ENCODE measurements at regions not wholly inside any gene's neighbourhood (a gene's known extent, or its start where the extent isn't known, plus 50 kb on each side); places are given as distances from the start of the nearest gene placed in this dataset.

DNA sequence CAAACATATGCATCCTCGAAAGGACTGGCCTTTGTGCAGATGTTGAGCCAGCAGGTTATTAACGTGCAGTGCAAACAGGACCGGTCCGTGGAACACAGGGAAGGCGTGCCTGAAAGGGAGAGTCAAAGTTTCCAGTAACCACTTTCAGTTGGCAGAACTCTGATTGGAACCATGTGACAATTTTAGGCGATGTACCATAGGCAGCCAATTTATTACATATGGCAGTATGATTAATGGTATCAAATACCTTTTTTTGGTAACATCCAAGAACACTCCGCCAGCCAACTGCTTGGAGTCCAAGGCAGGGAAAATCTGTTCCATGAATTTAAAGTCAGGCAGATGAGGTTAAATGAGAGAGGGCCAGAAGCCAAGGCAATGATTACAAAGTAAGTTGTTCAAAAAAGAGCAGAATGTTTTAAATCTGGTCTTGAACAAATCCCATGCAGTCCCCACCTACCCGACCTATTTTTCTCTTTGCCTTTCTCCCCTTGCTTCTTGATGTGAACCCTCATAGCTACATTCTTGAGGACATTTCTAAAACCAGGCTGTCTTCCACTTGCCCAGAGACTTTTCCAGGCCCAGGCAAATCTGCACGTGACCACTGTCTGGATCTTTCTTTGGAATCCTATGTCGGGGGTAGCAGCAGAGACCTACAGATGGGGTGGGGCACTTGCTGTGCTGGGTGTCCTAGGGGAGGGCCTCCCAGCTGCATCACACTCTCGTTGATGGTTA is 351.7 kb downstream of the HRH4 start:
- Histone ChIP-seq H3K27me3 (no peaks in the 10 kb centered on the region), H3K4me3 (no peak overlapping the region), H3K36me3 (replicated peaks in 1 of 2) (no peaks in the 10 kb centered on the region), H3K4me1 (replicated peaks in 1 of 2) (no peaks in the 10 kb centered on the region), H3K9me3 (replicated peaks in 1 of 3) (no peaks in the 10 kb centered on the region), H3K27ac (no peak overlapping the region)
- intact Hi-C loops (cut with DNase I) = no loop called here
- WGBS, 4 donors = 82 to 90% (median 88%) methylated on average over 10 to 11 of the region's 11 CpGs
- no peak for DNase-seq
- no peak for TF ChIP-seq POLR2A (IDR thresholded peaks at IDR 0.05)
- TF ChIP-seq, protein P1, sequence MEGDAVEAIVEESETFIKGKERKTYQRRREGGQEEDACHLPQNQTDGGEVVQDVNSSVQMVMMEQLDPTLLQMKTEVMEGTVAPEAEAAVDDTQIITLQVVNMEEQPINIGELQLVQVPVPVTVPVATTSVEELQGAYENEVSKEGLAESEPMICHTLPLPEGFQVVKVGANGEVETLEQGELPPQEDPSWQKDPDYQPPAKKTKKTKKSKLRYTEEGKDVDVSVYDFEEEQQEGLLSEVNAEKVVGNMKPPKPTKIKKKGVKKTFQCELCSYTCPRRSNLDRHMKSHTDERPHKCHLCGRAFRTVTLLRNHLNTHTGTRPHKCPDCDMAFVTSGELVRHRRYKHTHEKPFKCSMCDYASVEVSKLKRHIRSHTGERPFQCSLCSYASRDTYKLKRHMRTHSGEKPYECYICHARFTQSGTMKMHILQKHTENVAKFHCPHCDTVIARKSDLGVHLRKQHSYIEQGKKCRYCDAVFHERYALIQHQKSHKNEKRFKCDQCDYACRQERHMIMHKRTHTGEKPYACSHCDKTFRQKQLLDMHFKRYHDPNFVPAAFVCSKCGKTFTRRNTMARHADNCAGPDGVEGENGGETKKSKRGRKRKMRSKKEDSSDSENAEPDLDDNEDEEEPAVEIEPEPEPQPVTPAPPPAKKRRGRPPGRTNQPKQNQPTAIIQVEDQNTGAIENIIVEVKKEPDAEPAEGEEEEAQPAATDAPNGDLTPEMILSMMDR (IDR thresholded peaks at IDR 0.05) = no peak

DNA sequence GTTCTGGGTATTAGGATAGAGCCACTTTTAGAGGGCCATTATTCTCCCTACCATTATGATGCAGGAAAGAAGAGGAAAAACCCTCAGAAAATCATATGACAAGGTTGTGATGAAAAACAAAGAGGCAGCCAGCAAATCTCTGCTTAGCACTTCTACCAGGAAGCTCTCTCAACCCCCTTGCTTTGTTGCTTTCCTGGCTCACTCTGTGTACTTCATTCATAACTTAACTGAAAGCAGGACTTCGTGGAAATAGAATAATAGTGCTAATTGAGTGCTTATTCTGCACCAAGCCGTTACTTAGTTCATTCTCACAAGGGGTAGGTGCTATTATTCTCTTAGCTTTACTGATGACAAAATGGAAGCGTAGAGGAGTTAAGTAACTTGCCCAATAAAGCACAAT is 354.1 kb downstream of the HRH4 start:
- intact Hi-C loops (cut with DNase I) = no loop called here
- 67 to 79% (median 77%) methylated on average over 3 of the region's 3 CpGs for WGBS, 4 donors
- no peaks in the 10 kb centered on the region for H3K27me3 ChIP-seq
- no peak for DNase-seq
- H3K4me3 ChIP-seq = no peak overlapping the region
- no peaks in the 10 kb centered on the region for H3K36me3 ChIP-seq (replicated peaks in 1 of 2)
- TF ChIP-seq, protein P1 (IDR thresholded peaks at IDR 0.05) = no peak
- H3K9me3 ChIP-seq (replicated peaks in 1 of 3) = no peaks in the 10 kb centered on the region
- no peaks in the 10 kb centered on the region for H3K4me1 ChIP-seq (replicated peaks in 1 of 2)
- no peak overlapping the region for H3K27ac ChIP-seq

DNA sequence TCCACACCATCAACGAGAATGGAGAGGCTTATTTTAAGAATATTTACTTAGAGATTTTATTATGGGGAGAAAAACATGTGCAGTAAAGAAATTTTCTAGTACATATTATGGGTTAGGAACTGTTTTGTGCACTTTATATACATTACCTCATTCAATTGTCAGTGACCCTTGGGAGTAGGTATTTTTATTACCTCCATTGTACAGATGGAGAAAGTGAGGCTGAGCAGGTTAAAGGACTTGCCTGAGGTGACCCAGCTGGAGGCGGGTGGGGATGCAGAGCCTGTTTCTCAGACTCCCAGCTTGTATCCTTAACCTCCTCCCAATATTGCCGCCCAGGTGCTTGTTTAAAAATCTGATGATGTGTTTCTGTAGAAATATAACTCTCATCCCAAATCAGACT is 356.7 kb downstream of the HRH4 start:
- WGBS, 4 donors = 84 to 87% (median 86%) methylated on average over 3 of the region's 3 CpGs
- no peak for DNase-seq
- TF ChIP-seq, protein P1 (IDR thresholded peaks at IDR 0.05) = no peak
- no peak for TF ChIP-seq POLR2A (IDR thresholded peaks at IDR 0.05)

DNA sequence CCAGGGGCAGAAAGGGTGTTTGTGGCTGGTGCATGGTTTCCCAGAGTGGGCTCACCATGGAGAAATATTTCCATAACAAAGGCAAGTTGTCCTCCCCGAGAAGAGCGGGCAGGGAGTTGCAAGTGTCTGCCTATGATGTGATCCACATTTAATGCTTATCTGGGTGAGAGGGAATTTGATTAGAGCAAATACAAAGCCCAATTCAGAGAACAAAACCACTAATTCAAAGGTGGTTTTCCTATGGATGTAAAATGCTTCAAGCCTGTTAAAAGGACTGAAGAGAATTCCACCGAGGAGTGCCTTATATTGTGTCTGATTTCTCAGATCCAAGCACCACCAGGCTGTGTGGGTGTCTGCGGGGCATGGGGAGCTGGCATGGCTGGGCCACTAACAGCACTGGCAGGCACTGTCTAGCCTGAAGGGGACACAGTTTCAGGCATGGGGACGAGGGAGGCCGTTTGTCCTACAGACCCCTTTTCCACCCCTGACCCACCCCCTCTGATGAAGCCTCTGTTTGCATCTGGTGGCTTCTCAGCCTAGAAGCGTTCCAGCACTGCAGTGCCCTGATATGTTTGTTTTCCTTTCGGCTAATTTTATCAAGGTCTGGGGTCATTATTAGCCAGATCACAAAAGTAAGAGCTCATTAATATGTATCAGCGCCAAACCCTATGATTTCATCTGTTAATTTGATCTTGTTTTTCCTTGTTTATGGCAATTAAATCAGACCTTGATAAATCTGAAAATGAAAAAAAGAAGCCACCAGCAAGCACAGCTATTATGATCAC is 357.3 kb downstream of the HRH4 start:
- H3K27ac ChIP-seq = no peak overlapping the region
- no peaks in the 10 kb centered on the region for H3K27me3 ChIP-seq
- H3K4me3 ChIP-seq = no peak overlapping the region
- WGBS, 4 donors = 48 to 59% (median 56%) methylated on average over 8 to 9 of the region's 9 CpGs
- no peaks in the 10 kb centered on the region for H3K4me1 ChIP-seq (replicated peaks in 1 of 2)
- no peaks in the 10 kb centered on the region for H3K9me3 ChIP-seq (replicated peaks in 1 of 3)
- TF ChIP-seq, protein P1 (IDR thresholded peaks at IDR 0.05) = no peak
- TF ChIP-seq POLR2A (IDR thresholded peaks at IDR 0.05) = no peak
- intact Hi-C loops (cut with DNase I) = no loop called here
- DNase-seq = no peak
- no peaks in the 10 kb centered on the region for H3K36me3 ChIP-seq (replicated peaks in 1 of 2)

More for the DNA sequence above, 356.7 kb downstream of the HRH4 start:
- Histone ChIP-seq H3K27ac (no peak overlapping the region), H3K4me1 (replicated peaks in 1 of 2) (no peaks in the 10 kb centered on the region), H3K4me3 (no peak overlapping the region), H3K27me3 (no peaks in the 10 kb centered on the region), H3K36me3 (replicated peaks in 1 of 2) (no peaks in the 10 kb centered on the region), H3K9me3 (replicated peaks in 1 of 3) (no peaks in the 10 kb centered on the region)
- intact Hi-C loops (cut with DNase I) = no loop called here

Measured in adrenal gland (tissue), 9 donors.